ENCODE measurements at regions not wholly inside any gene's neighbourhood (a gene's known extent, or its start where the extent isn't known, plus 50 kb on each side); places are given as distances from the start of the nearest gene placed in this dataset.

GRCh38 chr14:34365309-34365915, 96.6 kb downstream of the SPTSSA start:
- TF ChIP-seq CEBPB (IDR thresholded peaks at IDR 0.05) (no peak), CTCF (IDR thresholded peaks at IDR 0.05) (peak; percentile 46), NFE2L2 (conservative IDR thresholded peaks at IDR 0.05; ENCODE audit: low read length) (no peak), JUNB (IDR thresholded peaks at IDR 0.05) (no peak), POLR2A (IDR thresholded peaks at IDR 0.05; ENCODE audit: low read length) (no peak), ESRRA (IDR thresholded peaks at IDR 0.05; ENCODE audit: borderline replicate concordance, low read length) (no peak), ZFP36 (IDR thresholded peaks at IDR 0.05; ENCODE audit: borderline replicate concordance, partially characterized antibody) (no peak), MYC (IDR thresholded peaks at IDR 0.05; ENCODE audit: borderline replicate concordance, low read length) (no peak)
- TF ChIP-seq, protein P1, sequence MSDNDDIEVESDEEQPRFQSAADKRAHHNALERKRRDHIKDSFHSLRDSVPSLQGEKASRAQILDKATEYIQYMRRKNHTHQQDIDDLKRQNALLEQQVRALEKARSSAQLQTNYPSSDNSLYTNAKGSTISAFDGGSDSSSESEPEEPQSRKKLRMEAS (IDR thresholded peaks at IDR 0.05), result no peak
